GM18868 (cell line): ENCODE measurements at regions not wholly inside any gene's neighbourhood (a gene's known extent, or its start where the extent isn't known, plus 50 kb on each side); places are given as distances from the start of the nearest gene placed in this dataset.

Source experiments
- ATAC-seq: cut with Tn5 transposase; IDR thresholded peaks from one replicate; pipeline ENCODE4 v1.9.1; 2021; ENCODE audit warnings: mild to moderate bottlenecking, moderate library complexity; ENCODE audit not compliant: unreplicated experiment

DNA sequence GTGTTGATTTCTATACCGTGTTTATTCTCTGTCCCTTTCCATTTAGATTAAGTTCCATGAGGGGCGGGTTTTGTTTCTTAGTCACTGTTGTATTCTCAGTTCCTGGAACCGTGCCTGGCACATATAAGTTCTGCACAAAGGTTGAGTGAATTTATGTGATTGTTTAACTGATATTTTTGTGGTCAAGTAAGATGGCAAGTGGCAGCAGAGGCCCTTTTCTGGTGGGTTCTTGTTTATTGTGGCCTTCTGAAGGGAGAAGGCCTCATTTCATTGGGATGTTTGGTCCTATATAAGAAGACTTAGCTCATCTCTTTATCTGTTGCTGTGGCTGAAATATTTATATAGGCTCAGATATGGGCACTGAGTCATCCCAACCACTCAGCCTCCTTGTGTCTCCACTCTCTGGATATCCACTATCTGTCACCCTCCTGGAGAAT is 262.5 kb downstream of the PSAT1 start:
- ATAC-seq: no peak

DNA sequence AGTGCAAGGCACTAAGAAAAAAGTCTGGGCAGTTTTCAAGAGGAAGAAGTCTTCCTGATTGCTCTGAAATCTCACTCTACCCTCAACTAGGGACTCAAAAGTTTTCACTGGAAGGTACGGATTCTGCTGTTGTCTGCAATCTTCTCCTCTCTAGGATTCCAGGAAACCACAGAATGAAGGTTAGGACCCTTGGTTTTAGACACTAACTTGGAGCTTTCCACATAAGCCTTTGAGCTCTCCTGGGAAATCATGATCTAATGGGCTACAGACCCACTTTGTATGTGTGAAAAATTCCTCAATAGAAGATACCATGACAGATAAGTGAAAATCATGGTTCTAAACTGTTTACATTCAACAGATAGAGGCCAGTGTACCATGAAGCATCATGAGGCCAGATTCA is 265.1 kb downstream of the PSAT1 start:
- ATAC-seq: no peak

DNA sequence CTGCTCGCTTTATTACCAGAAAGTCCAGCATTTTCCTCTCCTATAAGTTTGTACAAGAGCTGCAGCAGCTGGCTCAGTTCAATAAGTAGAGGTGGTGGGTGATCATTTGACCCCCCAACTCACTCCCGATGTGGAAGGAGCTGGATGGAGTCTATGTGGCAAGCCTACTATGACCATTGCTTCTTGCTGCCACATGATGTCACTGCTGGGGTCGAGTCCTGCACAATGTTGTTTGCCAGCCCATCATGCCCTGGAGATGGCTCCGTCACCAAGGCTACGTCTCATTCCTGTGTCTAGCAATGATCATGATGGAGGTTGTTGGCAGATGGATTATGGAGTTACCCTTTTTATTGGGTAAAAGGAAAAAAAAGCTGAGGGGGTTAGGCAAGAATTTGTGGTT is 266.3 kb downstream of the PSAT1 start:
- ATAC-seq: no peak

DNA sequence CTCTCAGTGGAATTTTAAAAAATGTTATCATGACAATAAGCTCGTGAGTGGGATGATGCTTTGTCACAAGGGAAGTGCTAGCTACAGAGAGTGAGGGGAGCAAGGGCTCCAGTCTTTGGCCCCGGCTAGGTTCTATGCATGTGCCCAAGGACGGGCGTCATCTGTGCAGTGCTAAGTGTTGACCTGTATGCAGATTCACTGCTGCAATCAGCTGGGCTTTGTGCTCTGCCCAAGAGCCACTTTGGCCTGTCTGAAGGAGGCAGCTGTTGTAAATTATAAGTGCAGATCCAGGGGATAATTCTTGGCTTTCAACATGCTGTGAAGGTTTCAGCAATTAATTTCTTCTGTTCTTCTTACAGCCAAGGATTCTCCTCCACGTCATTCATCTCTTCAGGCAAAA is 268.6 kb downstream of the PSAT1 start:
- no peak for ATAC-seq

DNA sequence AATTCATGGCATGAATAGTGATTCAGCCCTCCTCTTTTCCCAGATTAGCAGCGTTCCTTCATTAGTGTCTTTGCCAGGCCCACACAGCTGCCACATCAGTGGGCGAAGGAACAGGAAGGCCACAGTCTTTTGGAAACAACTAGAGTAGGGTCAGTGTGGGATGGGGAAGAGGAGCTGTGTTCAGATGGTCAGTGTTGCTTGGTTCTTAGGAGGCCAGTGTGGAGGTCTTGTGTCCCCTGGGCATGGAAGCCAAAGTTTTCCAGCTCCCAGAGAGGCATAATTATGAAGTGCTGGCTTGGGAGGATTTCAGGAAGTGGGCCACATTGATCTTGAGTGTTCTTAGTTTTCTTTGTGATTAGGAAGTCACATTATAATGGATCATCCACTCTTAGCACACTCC is 269.6 kb downstream of the PSAT1 start:
- ATAC-seq: no peak

DNA sequence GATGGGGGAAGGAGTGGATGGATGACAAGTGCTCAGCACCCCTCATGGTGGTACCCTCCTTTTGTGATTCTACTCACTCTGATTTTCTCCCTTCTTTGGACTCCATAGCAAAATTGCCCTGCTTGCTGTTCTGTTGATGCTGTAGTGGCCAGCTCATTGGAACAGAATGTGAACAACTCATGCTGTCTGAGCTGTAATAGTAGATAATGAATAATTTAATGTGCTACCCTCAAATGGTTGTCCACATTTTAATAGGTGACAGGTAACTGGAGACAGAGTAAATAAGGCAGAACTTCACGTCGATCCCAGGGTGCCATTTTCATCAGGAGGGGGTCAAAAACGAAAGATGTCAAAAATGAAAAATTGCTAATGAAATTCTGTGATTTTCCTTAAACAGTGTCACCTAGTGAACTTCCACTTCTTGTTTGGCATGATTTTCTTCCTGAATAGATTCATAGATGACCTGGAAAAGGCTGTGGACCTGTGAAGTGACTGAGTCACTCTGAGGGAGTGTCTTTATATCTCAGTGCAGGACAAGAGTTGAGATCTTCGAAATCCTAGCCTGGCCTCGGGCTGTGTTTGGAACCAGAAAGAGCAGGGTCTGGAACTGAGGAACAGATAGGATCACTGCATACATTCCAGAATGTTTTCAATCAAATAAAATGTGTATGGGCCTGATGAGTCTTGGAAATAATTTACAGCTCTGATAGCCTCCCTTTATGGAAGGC is 270.2 kb downstream of the PSAT1 start:
- no peak for ATAC-seq

DNA sequence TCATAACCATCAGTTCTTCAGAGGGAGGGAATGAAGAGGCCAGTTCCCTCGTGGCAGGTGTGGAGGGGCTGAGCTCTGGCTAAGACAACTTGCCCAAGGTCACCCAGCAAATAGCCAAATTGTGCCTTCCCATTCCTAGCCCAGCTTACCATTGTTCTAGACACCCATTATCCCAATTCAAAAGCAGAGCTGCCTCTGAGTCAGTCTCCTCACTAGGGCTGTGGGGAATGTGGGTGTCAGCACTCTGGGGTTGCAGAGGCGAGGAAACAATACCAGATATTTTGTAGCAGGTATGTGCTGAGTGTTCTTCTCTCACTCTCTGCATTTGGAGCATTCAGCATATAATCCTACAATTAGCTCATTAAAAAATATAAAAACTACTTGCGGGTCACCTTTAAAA is 270.8 kb downstream of the PSAT1 start:
- ATAC-seq: no peak

DNA sequence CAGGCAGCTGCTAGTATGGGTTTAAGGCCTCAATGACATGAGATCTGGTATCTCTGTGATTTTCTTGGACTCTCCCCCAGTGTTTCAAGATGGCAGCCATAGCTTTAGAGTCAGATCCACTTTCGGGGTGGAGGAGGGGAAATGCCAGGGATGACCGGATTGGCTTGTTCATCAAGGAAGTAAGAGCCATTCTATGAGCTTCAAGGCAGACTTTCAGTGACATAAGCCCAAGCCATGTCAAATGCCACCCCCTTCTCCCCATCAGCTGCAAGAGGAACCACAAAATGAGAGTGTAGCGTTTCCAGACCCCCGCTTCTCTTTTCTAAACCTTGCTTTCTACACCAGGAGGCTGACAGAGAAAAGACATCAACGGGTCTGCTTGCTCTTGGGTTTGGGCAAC is 271.8 kb downstream of the PSAT1 start:
- no peak for ATAC-seq

DNA sequence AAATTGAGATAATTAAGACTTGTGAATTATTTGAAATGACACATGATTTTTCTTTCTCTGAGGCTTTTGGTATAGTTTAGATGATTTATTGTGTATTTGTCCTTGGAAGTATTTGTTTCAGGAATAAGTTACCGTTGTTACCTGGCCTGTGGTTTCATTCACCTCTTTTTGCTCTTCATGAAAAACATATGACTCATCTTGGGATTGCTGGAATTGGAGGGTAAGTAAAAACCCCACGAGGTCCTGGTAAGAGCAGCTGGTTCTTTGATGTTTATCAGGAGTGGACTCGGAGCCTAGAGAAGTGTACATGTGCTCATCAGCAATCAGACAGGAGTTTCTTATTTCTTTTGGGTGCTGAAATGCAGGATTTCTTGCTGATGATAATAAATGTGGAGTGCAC is 275.3 kb downstream of the PSAT1 start:
- ATAC-seq: no peak

DNA sequence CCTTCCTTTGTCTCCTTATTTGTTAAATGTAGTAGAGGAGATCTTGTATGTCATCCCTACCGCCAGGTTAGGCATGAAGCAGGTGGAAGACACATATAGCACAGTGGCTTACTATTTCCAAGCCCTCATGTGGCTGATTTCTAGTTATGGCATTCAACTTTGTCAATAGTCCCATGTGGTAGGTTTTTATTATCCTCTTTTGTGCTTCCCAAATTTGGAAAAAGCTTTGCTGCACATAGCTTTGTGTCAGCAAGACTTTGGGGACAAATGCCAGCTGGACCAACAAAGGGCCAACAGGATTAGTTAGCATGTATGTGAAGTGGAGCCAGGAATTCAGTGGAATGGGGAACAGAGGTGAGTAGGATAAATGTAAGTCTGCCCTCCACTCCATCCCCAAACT is 276.3 kb downstream of the PSAT1 start:
- no peak for ATAC-seq

DNA sequence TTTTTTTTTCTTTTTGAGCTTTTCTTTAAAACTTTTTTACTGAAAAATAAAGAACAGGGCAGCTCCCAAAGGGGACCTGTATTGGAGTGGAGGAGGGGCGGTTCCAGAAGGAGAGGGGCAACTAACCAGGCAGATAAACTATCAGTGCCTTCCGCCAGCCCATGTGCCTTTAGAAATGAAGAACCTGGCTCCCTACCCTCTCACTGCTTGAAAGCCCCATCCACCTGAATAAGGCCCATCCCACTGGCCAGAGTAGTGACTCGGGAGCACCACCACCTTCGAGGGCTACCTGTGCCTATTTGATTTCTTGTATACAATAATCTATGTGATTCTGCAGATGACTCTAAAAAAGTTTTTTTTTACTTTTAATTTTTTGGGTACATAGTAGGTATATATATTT is 276.7 kb downstream of the PSAT1 start:
- no peak for ATAC-seq

DNA sequence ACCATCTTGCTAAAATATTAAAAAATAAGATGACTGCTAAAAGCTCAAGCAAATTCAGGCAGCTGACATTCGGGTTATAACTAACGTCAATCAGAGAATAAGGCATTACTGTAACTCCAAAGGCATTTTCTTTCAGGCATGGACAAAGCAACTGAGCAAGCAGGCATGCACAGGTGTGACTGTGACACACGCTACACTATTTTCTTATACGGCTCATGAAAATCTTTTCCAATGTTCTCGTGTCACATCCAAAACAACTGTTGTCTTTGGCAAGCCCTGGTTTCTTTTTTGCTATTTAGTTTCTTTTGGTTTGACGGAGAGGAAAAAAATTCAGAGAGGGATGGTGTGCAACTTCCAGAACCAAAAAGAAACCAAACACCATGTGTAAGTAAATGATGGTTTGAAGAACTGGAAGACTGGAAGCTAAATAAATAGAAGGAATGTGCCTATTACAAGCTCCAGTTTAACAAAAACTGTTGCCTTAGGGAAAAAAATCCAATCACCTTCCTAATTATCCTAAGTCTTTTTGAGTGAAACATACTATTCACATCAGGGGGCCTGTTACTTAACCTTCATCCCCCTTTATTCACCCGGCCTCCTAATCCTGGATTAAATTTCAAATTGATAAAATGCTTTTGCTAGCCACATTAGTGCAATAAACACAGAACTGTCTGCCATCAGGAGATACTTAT is 277.6 kb downstream of the PSAT1 start:
- no peak for ATAC-seq

DNA sequence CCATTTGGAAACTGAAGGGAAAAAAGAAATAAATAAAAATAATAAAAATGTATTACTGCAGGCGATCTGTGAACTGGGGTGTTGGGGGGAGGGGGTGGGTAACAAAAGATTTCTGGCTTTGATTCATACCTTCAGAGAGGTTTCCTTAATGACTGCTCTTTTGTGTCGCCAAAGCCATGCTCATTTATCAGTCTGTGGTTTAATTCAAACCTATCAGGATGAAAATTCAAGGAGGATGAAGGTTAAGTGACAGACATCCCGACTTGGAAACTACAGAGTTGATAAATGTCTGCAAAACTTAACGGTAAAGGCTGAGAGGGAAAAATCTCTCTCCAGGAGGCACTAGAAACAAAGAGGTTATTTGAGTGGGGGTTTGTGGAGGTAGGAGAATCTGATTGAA is 278.2 kb downstream of the PSAT1 start:
- no peak for ATAC-seq

DNA sequence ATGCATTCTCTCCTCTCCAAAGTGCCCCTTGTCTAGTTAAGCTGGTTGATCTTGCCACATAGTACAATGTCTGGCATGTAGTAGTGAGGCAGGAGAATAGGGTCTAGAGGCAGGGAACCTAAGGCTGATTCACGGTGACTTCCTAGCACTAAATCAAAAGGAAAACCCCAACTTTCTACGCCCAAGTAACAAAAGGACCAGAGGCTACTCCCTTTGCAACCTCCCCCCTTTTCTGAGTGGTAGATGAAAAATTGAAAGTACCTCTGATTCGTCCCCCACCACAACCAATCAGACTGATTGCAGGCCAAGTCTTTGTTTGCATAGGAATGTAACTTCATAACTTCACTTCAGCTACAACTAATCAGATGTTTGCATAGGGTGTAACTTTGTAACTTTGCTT is 278.8 kb downstream of the PSAT1 start:
- ATAC-seq: no peak

DNA sequence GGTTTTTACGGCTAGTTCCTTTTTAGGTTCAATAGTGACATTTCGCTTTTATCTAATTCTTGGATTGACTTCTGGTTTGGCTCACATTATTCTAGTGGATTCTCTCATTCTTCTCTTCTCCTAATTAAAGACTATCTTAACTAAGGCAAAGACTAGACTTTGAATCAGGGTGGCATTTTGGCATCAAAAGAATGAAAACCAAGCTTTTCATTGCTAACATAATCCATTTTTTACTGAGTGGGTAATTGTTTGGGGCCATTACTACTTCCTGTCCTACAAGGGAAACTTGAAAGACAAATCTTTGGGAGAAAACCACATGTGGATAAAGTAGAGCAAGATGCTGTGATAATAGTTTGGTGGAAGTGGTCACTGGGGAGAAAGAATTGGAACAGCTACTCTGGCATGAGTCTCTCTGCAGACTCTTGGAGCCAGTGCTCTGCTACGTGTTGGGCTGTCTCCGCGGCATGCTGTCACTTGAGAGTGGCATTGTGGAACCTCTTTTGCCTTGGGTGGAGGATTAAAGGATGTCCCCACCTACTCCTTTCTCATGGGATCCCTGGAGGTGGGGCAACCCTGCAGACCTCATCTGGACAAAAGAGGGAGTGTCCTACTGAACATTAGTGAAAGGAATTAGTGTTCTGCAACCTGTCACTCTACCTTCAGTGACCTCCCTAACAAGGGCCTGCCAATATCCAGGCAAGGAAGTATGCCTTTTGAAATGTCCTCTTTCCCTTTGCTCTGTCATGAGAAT is 280.4 kb downstream of the PSAT1 start:
- ATAC-seq: no peak

DNA sequence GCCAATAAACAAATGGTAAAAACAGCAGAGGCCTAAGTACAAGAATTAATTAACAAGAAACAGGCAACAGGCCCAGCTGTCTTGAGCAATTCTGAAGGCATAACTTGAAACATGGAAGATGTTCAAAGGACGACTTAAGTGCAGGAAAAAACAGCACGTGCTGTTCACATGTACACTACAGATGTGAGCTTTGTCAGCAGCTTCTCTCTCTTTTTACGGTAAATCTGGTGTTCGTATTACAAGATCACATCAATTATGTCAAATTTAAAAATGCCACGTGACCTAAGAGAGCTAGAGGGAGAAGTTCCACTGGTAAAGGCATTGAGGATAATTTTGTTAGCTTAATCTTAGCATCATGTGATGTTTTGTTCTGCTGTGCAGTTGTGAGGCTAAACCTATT is 281.1 kb downstream of the PSAT1 start:
- ATAC-seq: no peak

DNA sequence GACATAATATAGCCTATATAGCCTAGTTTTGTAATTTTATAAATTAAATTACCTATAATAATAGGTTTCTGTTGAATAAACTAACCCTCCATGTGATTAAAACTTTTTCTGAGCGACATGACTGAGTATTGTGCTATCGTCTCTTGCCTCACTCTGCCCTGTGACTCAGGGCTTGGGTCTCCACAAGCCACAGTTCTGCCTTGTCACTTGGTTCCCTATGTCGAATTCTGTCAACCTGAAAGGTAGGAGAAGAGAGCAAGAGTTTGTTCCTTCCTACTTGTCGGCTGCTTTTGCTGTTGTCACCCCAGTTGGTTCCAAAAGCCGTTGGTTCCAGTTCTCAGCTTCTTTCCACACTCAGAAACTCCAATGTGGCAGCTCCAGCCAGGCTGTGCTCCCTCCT is 285.9 kb downstream of the PSAT1 start:
- ATAC-seq: no peak

DNA sequence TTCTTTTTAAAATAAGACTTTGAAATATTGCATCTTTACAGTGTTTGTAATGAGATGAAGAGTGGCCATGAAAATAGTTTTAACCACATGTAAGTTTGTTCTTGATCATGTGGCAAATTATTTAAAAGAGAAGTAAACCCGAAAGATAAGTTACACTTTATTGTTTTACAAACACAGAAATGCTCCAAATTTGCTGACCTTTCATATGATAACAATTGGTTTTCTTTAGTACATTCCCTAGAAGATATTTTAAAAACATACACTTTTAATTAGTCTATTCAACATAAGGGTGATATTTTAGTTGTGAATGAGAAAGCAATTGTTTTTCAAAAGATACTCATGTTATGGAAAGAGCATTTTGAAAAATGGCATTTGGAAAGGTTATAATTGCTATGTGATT is 287.7 kb downstream of the PSAT1 start:
- no peak for ATAC-seq

DNA sequence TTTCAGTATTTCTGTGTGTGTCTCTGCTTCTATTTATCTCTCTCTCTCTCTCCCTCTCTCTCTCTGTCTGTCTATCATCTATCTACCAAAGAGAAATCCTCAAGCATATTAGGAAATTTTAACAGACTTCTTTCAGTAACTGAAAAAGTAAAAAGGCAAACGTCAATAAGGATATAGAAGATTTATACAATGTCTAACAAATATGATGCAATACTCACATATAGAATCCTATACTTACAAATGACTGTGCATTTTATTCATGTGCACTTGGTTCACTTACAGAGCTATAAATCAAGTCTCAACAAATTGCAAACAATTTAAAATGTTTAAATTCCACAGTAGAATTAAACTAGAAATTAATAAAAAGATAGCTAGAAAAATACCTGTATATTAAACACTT is 289.0 kb downstream of the PSAT1 start:
- no peak for ATAC-seq

DNA sequence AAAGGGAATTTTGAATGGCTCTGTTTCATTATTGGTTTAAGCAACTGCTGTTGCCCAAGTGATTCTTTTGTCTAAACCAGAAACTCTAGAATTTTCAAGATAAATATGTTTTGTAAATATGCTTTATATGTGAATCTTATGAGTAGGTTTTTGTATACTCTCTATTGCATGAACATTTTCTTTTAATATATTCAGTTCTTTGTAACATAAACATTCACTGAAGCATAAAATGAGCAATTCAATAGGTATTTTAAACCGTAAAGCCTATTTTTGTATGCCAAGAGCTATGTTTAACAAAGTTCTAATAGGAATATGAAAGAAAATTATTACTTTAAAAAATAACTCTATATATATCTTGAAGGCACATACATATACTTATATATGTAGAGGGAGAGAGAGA is 293.1 kb downstream of the PSAT1 start:
- no peak for ATAC-seq

DNA sequence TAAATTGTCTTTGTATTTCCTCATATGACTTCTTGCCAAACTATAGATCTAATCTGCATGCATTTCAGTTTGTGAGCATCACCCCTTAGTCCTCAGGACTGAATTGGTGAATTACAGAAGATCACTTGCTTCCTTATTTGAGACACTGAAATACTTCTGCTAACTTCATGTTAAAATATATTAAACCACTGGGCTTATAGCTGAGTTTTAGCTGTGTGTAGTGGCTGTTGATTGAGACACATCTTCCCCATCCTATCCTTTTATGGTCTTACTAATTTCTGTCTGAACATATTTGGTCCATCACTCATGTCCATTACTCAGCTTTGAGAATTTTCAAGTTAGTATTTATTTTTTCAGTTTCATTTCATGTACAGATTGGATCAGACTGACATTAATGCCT is 295.9 kb downstream of the PSAT1 start:
- no peak for ATAC-seq
